Uterus (tissue), 3 donors: ENCODE measurements at regions not wholly inside any gene's neighbourhood (a gene's known extent, or its start where the extent isn't known, plus 50 kb on each side); places are given as distances from the start of the nearest gene placed in this dataset.

Experiments used
- DNase-seq, 2 donors: peaks; one replicate each; pipeline ENCODE4 v3.0.0-alpha.2; 2019 to 2020
- H3K27ac ChIP-seq, 2 donors: fragments of 200-600 bp; sonication (generic); 1 replicate in 1 of 2; 2 replicates in 1 of 2; pipeline ENCODE4 v1.5.1; 2016 to 2018
- H3K27me3 ChIP-seq, 2 donors: fragments of 200-600 bp; sonication (generic); one replicate each; pipeline ENCODE4 v1.5.1; 2018 to 2019; ENCODE audit warnings: control low read depth in 1 of 2
- H3K36me3 ChIP-seq, 2 donors: fragments of 200-600 bp; sonication (generic); one replicate each; pipeline ENCODE4 v1.5.1; 2019; ENCODE audit warnings: control low read depth in 1 of 2
- H3K4me1 ChIP-seq, 2 donors: fragments of 200-600 bp; sonication (generic); one replicate each; pipeline ENCODE4 v1.5.1; 2018 to 2019; ENCODE audit warnings: control low read depth in 1 of 2
- H3K4me3 ChIP-seq, 2 donors: fragments of 200-600 bp; sonication (generic); 1 replicate in 1 of 2; 2 replicates in 1 of 2; pipeline ENCODE4 v1.5.1; 2018 to 2019; ENCODE audit warnings: mild to moderate bottlenecking in 1 of 2
- H3K9me3 ChIP-seq, 2 donors: fragments of 200-600 bp; sonication (generic); one replicate each; pipeline ENCODE4 v1.5.1; 2019; ENCODE audit warnings: control low read depth in 1 of 2
- POLR2A ChIP-seq, 2 donors: fragments of 450-650 bp; IDR thresholded peaks; one replicate each; pipeline ENCODE4 v1.6.1; 2016; ENCODE audit warnings: antibody characterized with exemption in 2 of 2, mild to moderate bottlenecking in 1 of 2, moderate library complexity in 1 of 2
- intact Hi-C: fragments of 100-400 bp; cut with DNase I; formaldehyde crosslinking; loops from one replicate; pipeline ENCODE4 v1.15.1; 2023; ENCODE audit warnings: low total_unique reads
- TF ChIP-seq, protein P1 (sequence below), 4 experiments: fragments of 200-600 bp in 2 of 4; fragments of 450-650 bp in 2 of 4; sonication (generic) in 2 of 4; IDR thresholded peaks; one replicate each; pipeline ENCODE4 v1.5.1; 2016 to 2019; ENCODE audit warnings: antibody characterized with exemption in 4 of 4, mild to moderate bottlenecking in 2 of 4, moderate library complexity in 1 of 4
- donor health status: DM: yes; HTN: yes; CAD: no.

DNA sequence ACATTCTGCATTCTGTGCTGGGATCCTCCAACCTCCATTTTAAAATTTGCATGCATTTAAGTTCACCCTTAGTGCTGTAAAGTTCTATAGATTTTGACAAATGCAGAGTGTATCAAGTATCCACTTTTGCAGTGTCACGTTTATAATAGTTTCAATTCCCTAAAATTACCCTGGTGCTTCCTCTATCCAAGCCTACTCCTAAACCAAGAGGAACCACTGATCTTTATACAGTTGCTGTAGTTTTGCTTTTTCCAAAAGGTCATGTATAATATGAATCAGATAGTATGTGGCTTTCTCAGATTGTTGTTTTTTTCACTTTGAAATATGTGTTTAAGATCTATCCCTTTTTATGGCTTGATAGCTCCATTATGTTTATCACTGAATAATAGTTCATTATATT is 468.4 kb upstream of the CDH6 start:
- Histone ChIP-seq H3K27ac (no peak overlapping the region), H3K4me1 (no peaks in the 10 kb centered on the region), H3K9me3 (no peaks in the 10 kb centered on the region), H3K36me3 (no peaks in the 10 kb centered on the region), H3K4me3 (no peak overlapping the region), H3K27me3 (no peaks in the 10 kb centered on the region)
- TF ChIP-seq, protein P1, sequence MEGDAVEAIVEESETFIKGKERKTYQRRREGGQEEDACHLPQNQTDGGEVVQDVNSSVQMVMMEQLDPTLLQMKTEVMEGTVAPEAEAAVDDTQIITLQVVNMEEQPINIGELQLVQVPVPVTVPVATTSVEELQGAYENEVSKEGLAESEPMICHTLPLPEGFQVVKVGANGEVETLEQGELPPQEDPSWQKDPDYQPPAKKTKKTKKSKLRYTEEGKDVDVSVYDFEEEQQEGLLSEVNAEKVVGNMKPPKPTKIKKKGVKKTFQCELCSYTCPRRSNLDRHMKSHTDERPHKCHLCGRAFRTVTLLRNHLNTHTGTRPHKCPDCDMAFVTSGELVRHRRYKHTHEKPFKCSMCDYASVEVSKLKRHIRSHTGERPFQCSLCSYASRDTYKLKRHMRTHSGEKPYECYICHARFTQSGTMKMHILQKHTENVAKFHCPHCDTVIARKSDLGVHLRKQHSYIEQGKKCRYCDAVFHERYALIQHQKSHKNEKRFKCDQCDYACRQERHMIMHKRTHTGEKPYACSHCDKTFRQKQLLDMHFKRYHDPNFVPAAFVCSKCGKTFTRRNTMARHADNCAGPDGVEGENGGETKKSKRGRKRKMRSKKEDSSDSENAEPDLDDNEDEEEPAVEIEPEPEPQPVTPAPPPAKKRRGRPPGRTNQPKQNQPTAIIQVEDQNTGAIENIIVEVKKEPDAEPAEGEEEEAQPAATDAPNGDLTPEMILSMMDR (IDR thresholded peaks at IDR 0.05), result no peak
- TF ChIP-seq POLR2A (IDR thresholded peaks at IDR 0.05), result no peak
- intact Hi-C loops, result no loop called here
- DNase-seq, result no peak

DNA sequence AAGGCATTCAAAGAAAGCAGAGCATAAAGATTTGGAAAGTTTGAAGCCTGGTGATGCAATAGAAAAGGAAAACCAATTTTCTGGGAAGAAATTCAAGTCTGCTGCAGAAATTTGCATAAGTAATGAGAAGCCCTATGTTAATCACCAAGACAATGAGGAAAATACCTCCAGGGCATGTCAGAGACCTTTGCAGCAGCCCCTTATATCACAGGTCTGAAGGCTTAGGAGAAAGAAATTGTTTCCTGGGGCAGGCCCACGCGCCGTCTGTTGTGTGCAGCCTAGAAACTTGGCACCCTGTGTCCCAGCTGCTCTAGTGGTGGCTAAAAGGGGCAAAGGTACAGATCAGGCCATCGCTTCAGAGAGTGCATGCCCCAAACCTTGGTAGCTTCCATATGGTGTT is 495.3 kb upstream of the CDH6 start:
- TF ChIP-seq, protein P1 (IDR thresholded peaks at IDR 0.05), result no peak
- TF ChIP-seq POLR2A (IDR thresholded peaks at IDR 0.05), result no peak
- no peaks in the 10 kb centered on the region for H3K9me3 ChIP-seq
- no peaks in the 10 kb centered on the region for H3K4me1 ChIP-seq

DNA sequence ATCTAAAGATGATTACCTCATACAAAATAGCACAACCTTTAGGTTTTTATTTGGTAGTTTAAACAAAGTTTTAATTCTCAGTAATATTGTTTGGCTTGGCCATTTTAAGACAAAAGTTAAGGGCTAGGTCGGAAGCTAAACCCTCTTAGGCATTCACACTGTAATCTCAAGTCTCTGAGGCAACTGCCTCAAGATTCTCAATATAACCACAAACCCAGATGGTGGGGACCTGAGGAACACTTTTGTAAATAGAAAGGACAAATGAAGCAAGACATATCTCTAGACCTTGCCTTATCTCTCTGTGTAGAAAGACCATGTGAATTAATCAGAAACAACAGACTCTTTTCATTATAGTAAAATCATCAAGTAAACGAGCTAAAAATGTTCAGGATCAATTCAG is 500.2 kb upstream of the CDH6 start:
- H3K4me1 ChIP-seq, result no peaks in the 10 kb centered on the region
- H3K9me3 ChIP-seq, result no peaks in the 10 kb centered on the region
- no peaks in the 10 kb centered on the region for H3K27me3 ChIP-seq
- no peak overlapping the region for H3K4me3 ChIP-seq
- H3K36me3 ChIP-seq, result no peaks in the 10 kb centered on the region
- intact Hi-C loops, result no loop called here
- H3K27ac ChIP-seq, result no peak overlapping the region
- TF ChIP-seq, protein P1 (IDR thresholded peaks at IDR 0.05), result no peak
- no peak for TF ChIP-seq POLR2A (IDR thresholded peaks at IDR 0.05)
- DNase-seq, result no peak

More for the DNA sequence above, 495.3 kb upstream of the CDH6 start:
- H3K4me3 ChIP-seq, result no peak overlapping the region
- no peak overlapping the region for H3K27ac ChIP-seq
- no peaks in the 10 kb centered on the region for H3K27me3 ChIP-seq
- no peak for DNase-seq
- H3K36me3 ChIP-seq, result no peaks in the 10 kb centered on the region
- intact Hi-C loops, result no loop called here

DNA sequence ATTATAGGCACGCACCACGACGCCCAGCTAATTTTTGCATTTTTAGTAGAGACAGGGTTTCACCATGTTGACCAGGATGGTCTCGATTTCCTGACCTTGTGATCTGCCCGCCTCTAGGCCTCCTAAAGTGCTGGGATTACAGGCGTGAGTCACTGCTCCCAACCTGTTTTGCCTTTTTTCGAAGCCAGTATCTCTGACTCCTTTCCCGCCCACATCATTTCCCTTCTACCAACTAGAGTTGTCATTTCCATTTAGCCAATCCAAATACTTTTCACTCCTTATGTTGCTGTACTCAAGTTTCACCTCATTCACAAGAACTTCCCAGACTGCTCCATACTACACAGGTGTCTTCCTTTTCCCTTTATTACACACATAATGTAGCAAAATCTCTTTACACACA is 502.6 kb upstream of the CDH6 start:
- no peaks in the 10 kb centered on the region for H3K9me3 ChIP-seq
- H3K4me1 ChIP-seq, result no peaks in the 10 kb centered on the region
- no peak for TF ChIP-seq POLR2A (IDR thresholded peaks at IDR 0.05)
- TF ChIP-seq, protein P1 (IDR thresholded peaks at IDR 0.05), result no peak
- no peaks in the 10 kb centered on the region for H3K27me3 ChIP-seq
- intact Hi-C loops, result no loop called here
- H3K4me3 ChIP-seq, result no peak overlapping the region
- no peaks in the 10 kb centered on the region for H3K36me3 ChIP-seq
- no peak for DNase-seq
- no peak overlapping the region for H3K27ac ChIP-seq

DNA sequence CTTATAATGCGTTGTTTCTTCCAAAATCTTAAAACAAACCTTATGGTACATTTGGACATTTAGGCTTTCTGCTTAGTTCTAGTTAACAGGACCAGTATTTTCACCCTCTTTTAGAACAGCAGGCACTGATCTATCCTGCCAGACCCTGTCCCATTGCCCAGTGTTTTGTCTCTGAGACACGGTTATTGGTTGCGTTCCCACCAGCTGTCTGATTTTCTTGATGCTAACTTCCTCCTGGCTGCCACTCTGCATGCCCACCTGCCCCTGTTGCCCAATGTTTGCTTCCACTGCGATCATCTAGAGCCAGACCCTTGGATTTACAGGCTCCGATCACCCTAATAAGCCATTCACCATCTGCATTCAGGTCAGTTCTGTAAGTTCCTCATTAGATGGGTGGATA is 506.0 kb upstream of the CDH6 start:
- Histone ChIP-seq H3K27ac (no peak overlapping the region), H3K4me3 (no peak overlapping the region), H3K36me3 (no peaks in the 10 kb centered on the region), H3K27me3 (no peaks in the 10 kb centered on the region), H3K4me1 (no peaks in the 10 kb centered on the region), H3K9me3 (no peaks in the 10 kb centered on the region)
- intact Hi-C loops, result no loop called here
- no peak for DNase-seq
- TF ChIP-seq POLR2A (IDR thresholded peaks at IDR 0.05), result no peak
- TF ChIP-seq, protein P1 (IDR thresholded peaks at IDR 0.05), result no peak
